ENCODE measurements at regions not wholly inside any gene's neighbourhood (a gene's known extent, or its start where the extent isn't known, plus 50 kb on each side); places are given as distances from the start of the nearest gene placed in this dataset.

DNA sequence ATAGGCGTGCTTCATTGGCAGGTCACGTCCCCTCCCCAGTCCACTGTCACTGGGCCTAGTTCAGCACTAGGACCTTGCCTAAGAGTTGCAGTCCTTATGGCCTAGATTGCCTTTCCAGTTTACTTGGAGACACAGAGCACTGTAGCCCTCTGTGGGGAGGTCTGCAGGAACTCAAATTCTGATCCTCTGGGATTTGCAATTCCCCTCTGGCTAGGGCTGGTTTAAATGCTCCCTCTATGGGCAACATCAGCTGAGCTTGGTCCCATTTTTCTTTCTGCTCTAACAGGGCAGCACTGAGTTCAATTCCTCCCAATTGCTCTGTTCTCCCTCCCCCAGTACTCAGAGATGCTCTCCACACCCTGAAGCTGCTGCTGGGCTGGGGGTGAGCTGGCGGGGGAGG lies 358.2 kb downstream of the HTR1A start:
- Mint-ChIP-seq H3K9me3 (ENCODE audit: unreplicated experiment) (no peaks in the 10 kb centered on the region), H3K27me3 (ENCODE audit: unreplicated experiment) (no peaks in the 10 kb centered on the region), H3K27ac (ENCODE audit: unreplicated experiment) (no peak overlapping the region), H3K4me3 (ENCODE audit: unreplicated experiment) (no peak overlapping the region), H3K4me1 (ENCODE audit: low read depth, unreplicated experiment) (no peaks in the 10 kb centered on the region), H3K36me3 (ENCODE audit: unreplicated experiment) (no peaks in the 10 kb centered on the region)
- no peak for DNase-seq
- TF ChIP-seq, protein P1, sequence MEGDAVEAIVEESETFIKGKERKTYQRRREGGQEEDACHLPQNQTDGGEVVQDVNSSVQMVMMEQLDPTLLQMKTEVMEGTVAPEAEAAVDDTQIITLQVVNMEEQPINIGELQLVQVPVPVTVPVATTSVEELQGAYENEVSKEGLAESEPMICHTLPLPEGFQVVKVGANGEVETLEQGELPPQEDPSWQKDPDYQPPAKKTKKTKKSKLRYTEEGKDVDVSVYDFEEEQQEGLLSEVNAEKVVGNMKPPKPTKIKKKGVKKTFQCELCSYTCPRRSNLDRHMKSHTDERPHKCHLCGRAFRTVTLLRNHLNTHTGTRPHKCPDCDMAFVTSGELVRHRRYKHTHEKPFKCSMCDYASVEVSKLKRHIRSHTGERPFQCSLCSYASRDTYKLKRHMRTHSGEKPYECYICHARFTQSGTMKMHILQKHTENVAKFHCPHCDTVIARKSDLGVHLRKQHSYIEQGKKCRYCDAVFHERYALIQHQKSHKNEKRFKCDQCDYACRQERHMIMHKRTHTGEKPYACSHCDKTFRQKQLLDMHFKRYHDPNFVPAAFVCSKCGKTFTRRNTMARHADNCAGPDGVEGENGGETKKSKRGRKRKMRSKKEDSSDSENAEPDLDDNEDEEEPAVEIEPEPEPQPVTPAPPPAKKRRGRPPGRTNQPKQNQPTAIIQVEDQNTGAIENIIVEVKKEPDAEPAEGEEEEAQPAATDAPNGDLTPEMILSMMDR (IDR thresholded peaks at IDR 0.05; ENCODE audit: partially characterized antibody, unreplicated experiment), result no peak

GRCh38 chr5:63602971-63603370 lies 359.3 kb downstream of the HTR1A start:
- H3K9me3 Mint-ChIP-seq (ENCODE audit: unreplicated experiment), result no peaks in the 10 kb centered on the region
- no peaks in the 10 kb centered on the region for H3K4me1 Mint-ChIP-seq (ENCODE audit: low read depth, unreplicated experiment)
- H3K27me3 Mint-ChIP-seq (ENCODE audit: unreplicated experiment), result no peaks in the 10 kb centered on the region
- no peaks in the 10 kb centered on the region for H3K36me3 Mint-ChIP-seq (ENCODE audit: unreplicated experiment)
- H3K27ac Mint-ChIP-seq (ENCODE audit: unreplicated experiment), result no peak overlapping the region
- H3K4me3 Mint-ChIP-seq (ENCODE audit: unreplicated experiment), result no peak overlapping the region
- TF ChIP-seq, protein P1 (IDR thresholded peaks at IDR 0.05; ENCODE audit: partially characterized antibody, unreplicated experiment), result no peak
- no peak for DNase-seq

DNA sequence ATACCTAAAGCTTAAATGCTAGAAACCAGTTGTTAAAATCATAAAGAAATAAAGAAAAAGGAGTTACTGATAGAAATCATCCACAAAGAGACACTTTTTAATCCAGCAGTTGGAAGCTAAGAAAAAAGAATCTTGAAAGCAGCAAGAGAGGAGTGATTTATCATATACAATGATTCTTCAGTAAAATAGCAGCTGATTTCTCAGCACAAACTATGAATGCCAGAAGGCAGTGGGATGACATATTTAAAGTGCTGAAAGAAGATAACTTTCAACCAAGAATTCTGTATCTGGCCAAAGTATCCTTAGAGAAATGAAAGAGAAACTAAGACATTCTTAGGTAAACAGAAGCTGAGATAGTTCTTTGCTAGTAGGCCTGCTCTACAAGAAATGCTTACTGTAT lies 366.0 kb downstream of the HTR1A start:
- H3K9me3 Mint-ChIP-seq (ENCODE audit: unreplicated experiment), result no peaks in the 10 kb centered on the region
- no peak overlapping the region for H3K4me3 Mint-ChIP-seq (ENCODE audit: unreplicated experiment)
- H3K27ac Mint-ChIP-seq (ENCODE audit: unreplicated experiment), result no peak overlapping the region
- no peaks in the 10 kb centered on the region for H3K4me1 Mint-ChIP-seq (ENCODE audit: low read depth, unreplicated experiment)
- no peaks in the 10 kb centered on the region for H3K27me3 Mint-ChIP-seq (ENCODE audit: unreplicated experiment)
- no peaks in the 10 kb centered on the region for H3K36me3 Mint-ChIP-seq (ENCODE audit: unreplicated experiment)
- no peak for DNase-seq
- TF ChIP-seq, protein P1 (IDR thresholded peaks at IDR 0.05; ENCODE audit: partially characterized antibody, unreplicated experiment), result no peak

DNA sequence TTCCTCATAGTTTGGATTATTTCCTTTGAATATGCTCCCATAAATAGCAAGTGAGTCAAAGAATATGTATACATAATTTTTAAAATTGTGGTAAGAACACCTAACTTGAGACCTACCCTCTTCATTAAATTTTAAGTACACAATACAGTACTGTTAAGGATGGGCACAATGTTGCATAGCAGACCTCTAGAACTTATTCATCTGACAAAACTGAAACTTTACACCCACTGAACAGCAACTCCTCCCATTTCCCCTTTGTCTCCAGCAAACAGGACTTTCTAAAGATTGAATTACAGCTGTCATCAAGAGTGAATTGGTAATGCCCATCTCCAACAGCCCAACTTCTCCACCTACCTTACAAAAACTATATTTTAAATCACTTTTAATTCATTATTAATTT lies 388.9 kb downstream of the HTR1A start:
- TF ChIP-seq, protein P1 (IDR thresholded peaks at IDR 0.05; ENCODE audit: partially characterized antibody, unreplicated experiment), result no peak
- Mint-ChIP-seq H3K9me3 (ENCODE audit: unreplicated experiment) (no peaks in the 10 kb centered on the region), H3K27ac (ENCODE audit: unreplicated experiment) (no peak overlapping the region), H3K27me3 (ENCODE audit: unreplicated experiment) (no peaks in the 10 kb centered on the region), H3K4me3 (ENCODE audit: unreplicated experiment) (no peak overlapping the region), H3K4me1 (ENCODE audit: low read depth, unreplicated experiment) (no peaks in the 10 kb centered on the region), H3K36me3 (ENCODE audit: unreplicated experiment) (no peaks in the 10 kb centered on the region)
- DNase-seq, result no peak

- DNase-seq, result no peak
- Mint-ChIP-seq H3K27me3 (ENCODE audit: unreplicated experiment) (no peaks in the 10 kb centered on the region), H3K4me1 (ENCODE audit: low read depth, unreplicated experiment) (no peaks in the 10 kb centered on the region), H3K27ac (ENCODE audit: unreplicated experiment) (no peak overlapping the region), H3K9me3 (ENCODE audit: unreplicated experiment) (no peaks in the 10 kb centered on the region), H3K36me3 (ENCODE audit: unreplicated experiment) (no peaks in the 10 kb centered on the region), H3K4me3 (ENCODE audit: unreplicated experiment) (no peak overlapping the region)
- TF ChIP-seq, protein P1 (IDR thresholded peaks at IDR 0.05; ENCODE audit: partially characterized antibody, unreplicated experiment), result no peak
Measured at GRCh38 chr5:63572740-63573139, 389.5 kb downstream of the HTR1A start.

All from glutamatergic neuron (in vitro differentiated cells).